ENCODE measurements at regions not wholly inside any gene's neighbourhood (a gene's known extent, or its start where the extent isn't known, plus 50 kb on each side); places are given as distances from the start of the nearest gene placed in this dataset.
"Not testable (repeated sequence)": the region's sequence is repeated elsewhere in the genome, so short reads cannot be mapped to it uniquely, and the experiment has no call there.

DNA sequence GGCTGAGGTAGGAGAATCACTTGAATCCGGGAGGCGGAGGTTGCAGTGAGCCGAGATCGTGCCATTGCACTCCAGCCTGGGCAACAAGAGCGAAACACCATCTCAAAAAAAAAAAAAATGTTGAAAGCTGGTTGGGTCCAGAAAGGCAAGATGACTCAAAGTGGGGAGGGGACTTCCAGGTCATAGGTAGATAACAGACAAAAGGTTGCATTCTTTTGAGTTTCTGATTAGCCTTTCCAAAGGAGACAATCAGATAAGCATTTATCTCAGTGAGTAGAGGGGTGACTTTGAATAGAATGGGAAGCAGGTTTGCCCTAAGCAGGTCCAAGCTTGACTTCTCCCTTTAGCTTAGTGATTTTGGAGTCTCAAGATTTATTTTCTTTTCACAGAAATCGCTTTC is 527.9 kb downstream of the XYLT1 start:
- TF ChIP-seq, protein P1, sequence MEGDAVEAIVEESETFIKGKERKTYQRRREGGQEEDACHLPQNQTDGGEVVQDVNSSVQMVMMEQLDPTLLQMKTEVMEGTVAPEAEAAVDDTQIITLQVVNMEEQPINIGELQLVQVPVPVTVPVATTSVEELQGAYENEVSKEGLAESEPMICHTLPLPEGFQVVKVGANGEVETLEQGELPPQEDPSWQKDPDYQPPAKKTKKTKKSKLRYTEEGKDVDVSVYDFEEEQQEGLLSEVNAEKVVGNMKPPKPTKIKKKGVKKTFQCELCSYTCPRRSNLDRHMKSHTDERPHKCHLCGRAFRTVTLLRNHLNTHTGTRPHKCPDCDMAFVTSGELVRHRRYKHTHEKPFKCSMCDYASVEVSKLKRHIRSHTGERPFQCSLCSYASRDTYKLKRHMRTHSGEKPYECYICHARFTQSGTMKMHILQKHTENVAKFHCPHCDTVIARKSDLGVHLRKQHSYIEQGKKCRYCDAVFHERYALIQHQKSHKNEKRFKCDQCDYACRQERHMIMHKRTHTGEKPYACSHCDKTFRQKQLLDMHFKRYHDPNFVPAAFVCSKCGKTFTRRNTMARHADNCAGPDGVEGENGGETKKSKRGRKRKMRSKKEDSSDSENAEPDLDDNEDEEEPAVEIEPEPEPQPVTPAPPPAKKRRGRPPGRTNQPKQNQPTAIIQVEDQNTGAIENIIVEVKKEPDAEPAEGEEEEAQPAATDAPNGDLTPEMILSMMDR (IDR thresholded peaks at IDR 0.05; ENCODE audit: insufficient read depth, low read depth, low read length): not testable (repeated sequence)
- not testable (repeated sequence) for TF ChIP-seq EZH2 (IDR thresholded peaks at IDR 0.05; ENCODE audit: insufficient read depth, low read length)

Measured in astrocyte (in vitro differentiated cells and primary cell).